ENCODE measurements at regions not wholly inside any gene's neighbourhood (a gene's known extent, or its start where the extent isn't known, plus 50 kb on each side); places are given as distances from the start of the nearest gene placed in this dataset.

DNA sequence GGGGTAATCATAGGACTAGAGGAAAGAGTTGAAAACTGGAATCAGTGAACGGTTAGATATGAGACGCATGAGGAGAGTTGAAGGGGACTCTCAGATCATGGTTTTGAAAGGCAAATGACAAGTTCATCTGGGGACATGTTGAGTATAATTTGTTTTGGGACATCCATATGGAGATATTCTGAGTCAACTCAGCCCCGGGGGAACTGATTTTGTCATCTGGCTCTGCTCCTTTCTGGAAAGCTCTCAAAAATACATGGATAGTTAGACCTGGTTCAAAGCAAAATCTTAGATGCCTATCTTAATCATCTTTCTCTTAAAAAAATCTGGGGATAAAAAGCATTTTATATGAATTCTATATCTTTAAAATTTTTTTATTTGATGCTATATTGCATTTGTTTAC lies 161.2 kb downstream of the SNX18 start:
- Histone ChIP-seq H3K9ac (ENCODE audit: low read length) (no peak overlapping the region), H3K27me3 (ENCODE audit: control insufficient read depth in 1 of 2, insufficient read depth in 2 of 2, low read length in 2 of 2) (no peaks in the 10 kb centered on the region), H3K9me3 (ENCODE audit: low read length) (no peaks in the 10 kb centered on the region), H3K4me1 (ENCODE audit: insufficient read depth, low read length) (peaks cover 12% of the 10 kb centered on the region), H3K27ac (ENCODE audit: low read depth, low read length) (no peak overlapping the region), H3K4me3 (ENCODE audit: low read depth in 1 of 2, low read length in 2 of 2) (no peak overlapping the region), H3K36me3 (ENCODE audit: insufficient read depth, low read length) (no peaks in the 10 kb centered on the region)

DNA sequence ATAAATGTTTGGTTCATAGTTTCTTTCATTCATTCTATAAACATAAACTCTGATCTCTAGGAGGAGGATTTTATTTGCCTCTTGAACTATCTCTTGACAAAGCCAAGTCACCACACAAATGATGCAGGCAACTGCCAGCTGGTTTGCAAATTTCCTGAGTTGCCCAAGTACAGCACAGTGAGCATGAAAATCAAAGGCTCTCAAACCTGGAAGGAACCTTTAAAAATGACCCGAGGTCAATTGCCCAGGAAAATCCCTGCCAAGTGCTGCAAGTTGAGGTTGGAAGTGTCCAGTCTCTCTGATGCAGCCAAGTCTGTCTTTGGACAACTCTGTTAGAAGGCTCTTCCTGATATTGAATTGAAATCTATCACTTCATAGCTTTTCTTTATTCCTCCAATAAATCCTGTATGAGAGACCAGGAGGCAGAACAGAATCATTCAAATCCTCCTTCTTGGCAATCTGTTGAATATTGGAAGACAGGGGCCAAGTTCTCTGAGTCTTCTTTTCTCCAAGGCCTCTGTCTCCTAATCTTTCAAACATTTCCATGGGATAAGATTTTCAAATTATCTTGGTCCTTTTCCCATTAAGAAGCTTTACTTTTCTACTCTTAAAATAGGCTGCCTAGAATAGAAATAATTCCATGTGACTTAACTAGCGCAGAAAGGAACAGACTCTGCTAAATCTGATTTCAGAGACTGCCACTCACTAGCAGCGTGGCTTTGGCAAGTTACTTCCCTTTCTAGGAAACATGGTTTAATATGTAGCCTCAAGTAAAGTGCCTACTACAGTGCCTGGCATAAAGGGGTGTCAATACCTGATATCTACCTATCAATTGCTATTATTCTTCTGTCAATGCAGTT lies 159.2 kb downstream of the SNX18 start:
- no peak overlapping the region for H3K9ac ChIP-seq (ENCODE audit: low read length)
- H3K4me1 ChIP-seq (ENCODE audit: insufficient read depth, low read length) = peaks cover 19% of the 10 kb centered on the region
- H3K9me3 ChIP-seq (ENCODE audit: low read length) = no peaks in the 10 kb centered on the region
- H3K4me3 ChIP-seq (ENCODE audit: low read depth in 1 of 2, low read length in 2 of 2) = no peak overlapping the region
- no peak overlapping the region for H3K27ac ChIP-seq (ENCODE audit: low read depth, low read length)
- H3K27me3 ChIP-seq (ENCODE audit: control insufficient read depth in 1 of 2, insufficient read depth in 2 of 2, low read length in 2 of 2) = no peaks in the 10 kb centered on the region
- H3K36me3 ChIP-seq (ENCODE audit: insufficient read depth, low read length) = no peaks in the 10 kb centered on the region

DNA sequence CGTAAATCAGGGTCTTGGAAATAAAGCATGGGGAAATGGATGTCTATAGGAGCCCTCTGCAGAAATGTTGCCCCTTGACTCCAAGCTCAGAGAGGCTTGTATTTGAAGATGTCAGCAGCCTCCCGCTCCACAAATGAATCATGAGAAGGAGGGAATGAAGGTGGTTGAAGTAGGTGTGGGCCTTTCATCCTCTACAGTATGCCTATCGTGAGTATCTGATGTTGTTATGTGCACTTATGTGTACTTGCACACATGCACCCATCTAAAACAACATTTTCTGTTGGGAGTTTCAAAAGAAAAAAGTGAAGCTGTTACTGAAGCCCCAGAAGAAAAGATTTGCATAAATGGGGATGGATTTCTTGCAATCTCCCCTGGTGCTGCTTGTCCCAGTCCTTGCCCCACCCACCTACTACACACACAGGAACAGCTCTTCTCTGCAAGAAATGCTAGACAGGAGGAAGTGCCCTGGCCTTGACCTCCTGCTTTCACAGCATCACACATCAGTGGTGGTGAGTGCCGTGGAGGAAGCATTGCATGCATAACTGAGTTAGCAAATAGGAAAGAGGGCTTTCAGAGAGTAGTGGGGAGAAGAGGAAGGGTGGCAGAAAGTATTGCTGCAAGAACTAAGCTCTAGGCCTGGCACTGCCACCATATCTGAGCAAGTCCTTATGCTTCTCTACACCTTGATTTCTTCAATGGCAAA lies 156.1 kb downstream of the SNX18 start:
- no peak overlapping the region for H3K9ac ChIP-seq (ENCODE audit: low read length)
- no peak overlapping the region for H3K27ac ChIP-seq (ENCODE audit: low read depth, low read length)
- peaks cover 25% of the 10 kb centered on the region for H3K4me1 ChIP-seq (ENCODE audit: insufficient read depth, low read length)
- no peaks in the 10 kb centered on the region for H3K27me3 ChIP-seq (ENCODE audit: control insufficient read depth in 1 of 2, insufficient read depth in 2 of 2, low read length in 2 of 2)
- H3K4me3 ChIP-seq (ENCODE audit: low read depth in 1 of 2, low read length in 2 of 2) = no peak overlapping the region
- H3K9me3 ChIP-seq (ENCODE audit: low read length) = no peaks in the 10 kb centered on the region
- H3K36me3 ChIP-seq (ENCODE audit: insufficient read depth, low read length) = no peaks in the 10 kb centered on the region

DNA sequence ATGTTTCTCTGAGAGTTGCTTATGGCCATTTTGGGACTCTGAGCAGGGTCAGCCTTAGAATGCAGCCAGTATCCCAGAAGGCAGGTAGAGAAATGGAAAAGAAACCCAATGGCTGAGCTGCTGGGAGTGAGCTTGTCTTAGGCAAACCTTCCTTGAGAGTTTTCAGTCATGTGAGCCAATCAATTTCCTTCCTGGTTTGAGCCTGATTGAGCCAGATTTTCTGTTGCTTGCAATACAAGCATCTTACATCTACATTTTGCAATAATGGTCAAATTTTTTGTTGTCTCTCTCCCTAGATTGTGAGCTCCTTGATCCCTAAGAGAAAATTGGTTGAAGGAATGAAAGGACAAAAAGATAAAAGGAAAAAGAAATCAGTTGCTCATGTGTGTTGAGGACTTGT lies 155.3 kb downstream of the SNX18 start:
- no peaks in the 10 kb centered on the region for H3K9me3 ChIP-seq (ENCODE audit: low read length)
- H3K27ac ChIP-seq (ENCODE audit: low read depth, low read length) = no peak overlapping the region
- H3K36me3 ChIP-seq (ENCODE audit: insufficient read depth, low read length) = no peaks in the 10 kb centered on the region
- H3K4me1 ChIP-seq (ENCODE audit: insufficient read depth, low read length) = peaks cover 25% of the 10 kb centered on the region
- no peaks in the 10 kb centered on the region for H3K27me3 ChIP-seq (ENCODE audit: control insufficient read depth in 1 of 2, insufficient read depth in 2 of 2, low read length in 2 of 2)
- H3K4me3 ChIP-seq (ENCODE audit: low read depth in 1 of 2, low read length in 2 of 2) = no peak overlapping the region
- H3K9ac ChIP-seq (ENCODE audit: low read length) = no peak overlapping the region

DNA sequence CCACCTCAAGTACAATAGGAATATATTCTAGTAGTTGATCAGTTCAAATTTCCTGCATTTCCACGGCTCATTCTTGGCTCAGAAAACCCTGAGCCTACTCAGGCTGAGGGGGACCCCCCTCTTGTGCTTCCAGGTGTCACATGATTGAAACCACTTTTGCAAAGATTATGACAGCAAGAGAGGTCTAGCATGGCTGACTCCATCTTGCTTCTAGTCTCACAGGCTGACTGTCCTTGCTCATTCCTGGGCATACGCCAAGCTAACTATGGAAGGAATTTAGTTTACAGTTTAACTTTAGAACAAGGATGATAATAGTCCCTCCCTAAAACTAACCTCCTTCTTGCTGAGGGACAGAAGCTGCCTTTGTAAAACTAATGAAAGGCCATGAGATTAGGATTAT lies 154.1 kb downstream of the SNX18 start:
- H3K9me3 ChIP-seq (ENCODE audit: low read length) = no peaks in the 10 kb centered on the region
- no peak overlapping the region for H3K27ac ChIP-seq (ENCODE audit: low read depth, low read length)
- H3K4me3 ChIP-seq (ENCODE audit: low read depth in 1 of 2, low read length in 2 of 2) = no peak overlapping the region
- no peaks in the 10 kb centered on the region for H3K27me3 ChIP-seq (ENCODE audit: control insufficient read depth in 1 of 2, insufficient read depth in 2 of 2, low read length in 2 of 2)
- no peak overlapping the region for H3K9ac ChIP-seq (ENCODE audit: low read length)
- peaks cover 23% of the 10 kb centered on the region for H3K4me1 ChIP-seq (ENCODE audit: insufficient read depth, low read length)
- no peaks in the 10 kb centered on the region for H3K36me3 ChIP-seq (ENCODE audit: insufficient read depth, low read length)

DNA sequence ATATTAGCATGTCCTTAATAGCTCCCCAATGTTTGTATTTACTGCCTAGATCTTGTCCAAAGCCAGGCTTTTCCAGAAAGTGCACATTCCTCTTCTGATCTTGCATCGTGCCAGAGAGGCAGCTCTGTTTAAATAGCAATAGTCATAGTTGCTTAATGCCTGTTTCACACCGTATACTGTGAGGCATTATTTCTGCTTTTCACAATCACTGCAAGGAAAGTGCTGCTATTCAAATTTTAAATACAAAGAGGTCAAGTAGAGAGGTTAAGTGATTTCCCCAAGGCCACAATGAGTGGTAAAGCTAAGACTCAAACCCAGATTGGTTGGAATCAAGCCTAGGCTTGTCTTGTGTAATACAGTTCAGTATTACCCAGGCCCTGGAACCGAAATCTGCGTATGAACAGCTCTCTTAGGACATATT lies 153.6 kb downstream of the SNX18 start:
- no peak overlapping the region for H3K4me3 ChIP-seq (ENCODE audit: low read depth in 1 of 2, low read length in 2 of 2)
- H3K27ac ChIP-seq (ENCODE audit: low read depth, low read length) = no peak overlapping the region
- peaks cover 17% of the 10 kb centered on the region for H3K4me1 ChIP-seq (ENCODE audit: insufficient read depth, low read length)
- H3K9ac ChIP-seq (ENCODE audit: low read length) = no peak overlapping the region
- H3K27me3 ChIP-seq (ENCODE audit: control insufficient read depth in 1 of 2, insufficient read depth in 2 of 2, low read length in 2 of 2) = no peaks in the 10 kb centered on the region
- H3K36me3 ChIP-seq (ENCODE audit: insufficient read depth, low read length) = no peaks in the 10 kb centered on the region
- H3K9me3 ChIP-seq (ENCODE audit: low read length) = no peaks in the 10 kb centered on the region

DNA sequence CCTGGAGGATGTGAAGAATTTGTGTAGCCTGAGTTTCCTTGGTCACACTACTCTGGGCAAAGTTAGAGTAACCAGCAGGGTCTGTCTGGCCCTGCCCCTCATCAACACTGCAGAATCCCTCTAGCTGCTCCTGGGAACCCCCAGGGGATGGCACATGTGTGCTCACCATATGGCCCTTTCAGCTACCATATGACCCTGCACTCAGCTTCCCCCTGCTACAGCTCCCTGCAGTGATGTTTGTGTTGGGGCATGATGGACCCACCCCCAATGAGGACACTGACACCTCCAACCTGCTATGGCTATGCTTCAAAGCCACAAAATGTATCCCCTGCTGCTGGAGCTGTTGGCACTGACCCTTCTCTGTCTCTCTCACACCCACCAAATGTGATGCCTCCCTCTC lies 152.7 kb downstream of the SNX18 start:
- Histone ChIP-seq H3K27me3 (ENCODE audit: control insufficient read depth in 1 of 2, insufficient read depth in 2 of 2, low read length in 2 of 2) (no peaks in the 10 kb centered on the region), H3K9ac (ENCODE audit: low read length) (no peak overlapping the region), H3K36me3 (ENCODE audit: insufficient read depth, low read length) (no peaks in the 10 kb centered on the region), H3K9me3 (ENCODE audit: low read length) (no peaks in the 10 kb centered on the region), H3K4me1 (ENCODE audit: insufficient read depth, low read length) (peaks cover 14% of the 10 kb centered on the region), H3K4me3 (ENCODE audit: low read depth in 1 of 2, low read length in 2 of 2) (no peak overlapping the region), H3K27ac (ENCODE audit: low read depth, low read length) (no peak overlapping the region)

DNA sequence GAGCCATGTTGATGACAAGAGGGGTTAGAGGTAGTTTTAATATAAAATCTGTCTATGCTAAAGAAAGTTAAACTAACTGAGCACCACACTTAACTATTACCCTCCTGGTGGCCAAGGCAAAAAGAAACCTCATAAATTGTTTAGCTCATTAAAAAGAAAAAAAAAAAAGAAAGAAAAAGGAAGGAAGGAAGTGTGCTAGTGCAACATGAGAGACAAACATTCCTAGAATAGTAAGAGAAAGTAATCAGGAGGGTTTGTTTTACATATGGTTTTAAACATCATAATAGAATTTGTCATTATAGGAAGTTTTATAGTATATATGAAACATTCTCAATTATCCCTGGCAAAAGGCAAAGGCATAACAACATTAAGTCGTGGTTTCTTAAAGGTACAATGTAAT lies 152.3 kb downstream of the SNX18 start:
- H3K4me3 ChIP-seq (ENCODE audit: low read depth in 1 of 2, low read length in 2 of 2) = no peak overlapping the region
- peaks cover 14% of the 10 kb centered on the region for H3K4me1 ChIP-seq (ENCODE audit: insufficient read depth, low read length)
- H3K36me3 ChIP-seq (ENCODE audit: insufficient read depth, low read length) = no peaks in the 10 kb centered on the region
- no peak overlapping the region for H3K27ac ChIP-seq (ENCODE audit: low read depth, low read length)
- H3K9me3 ChIP-seq (ENCODE audit: low read length) = no peaks in the 10 kb centered on the region
- H3K27me3 ChIP-seq (ENCODE audit: control insufficient read depth in 1 of 2, insufficient read depth in 2 of 2, low read length in 2 of 2) = no peaks in the 10 kb centered on the region
- no peak overlapping the region for H3K9ac ChIP-seq (ENCODE audit: low read length)

DNA sequence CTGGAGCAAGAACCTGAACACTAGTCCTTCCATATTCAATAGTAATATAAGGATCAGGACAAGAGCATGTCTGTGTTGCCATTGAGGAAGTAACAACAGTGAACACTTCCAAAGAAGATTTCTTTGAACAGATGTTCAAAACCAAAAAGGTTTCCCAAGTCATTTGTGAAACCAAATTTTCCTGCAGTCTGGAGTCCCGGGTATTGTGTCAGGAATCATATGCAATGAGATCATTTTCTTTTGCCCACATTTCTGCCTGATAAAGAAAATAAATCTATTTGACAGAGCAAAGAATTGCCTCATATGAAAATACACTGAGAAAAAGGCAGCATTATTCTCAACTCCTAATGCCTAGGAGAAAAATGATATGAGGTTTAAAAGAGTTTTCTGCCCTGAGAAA lies 151.7 kb downstream of the SNX18 start:
- peaks cover 14% of the 10 kb centered on the region for H3K4me1 ChIP-seq (ENCODE audit: insufficient read depth, low read length)
- no peaks in the 10 kb centered on the region for H3K9me3 ChIP-seq (ENCODE audit: low read length)
- H3K27me3 ChIP-seq (ENCODE audit: control insufficient read depth in 1 of 2, insufficient read depth in 2 of 2, low read length in 2 of 2) = no peaks in the 10 kb centered on the region
- H3K9ac ChIP-seq (ENCODE audit: low read length) = no peak overlapping the region
- H3K4me3 ChIP-seq (ENCODE audit: low read depth in 1 of 2, low read length in 2 of 2) = no peak overlapping the region
- no peaks in the 10 kb centered on the region for H3K36me3 ChIP-seq (ENCODE audit: insufficient read depth, low read length)
- no peak overlapping the region for H3K27ac ChIP-seq (ENCODE audit: low read depth, low read length)

DNA sequence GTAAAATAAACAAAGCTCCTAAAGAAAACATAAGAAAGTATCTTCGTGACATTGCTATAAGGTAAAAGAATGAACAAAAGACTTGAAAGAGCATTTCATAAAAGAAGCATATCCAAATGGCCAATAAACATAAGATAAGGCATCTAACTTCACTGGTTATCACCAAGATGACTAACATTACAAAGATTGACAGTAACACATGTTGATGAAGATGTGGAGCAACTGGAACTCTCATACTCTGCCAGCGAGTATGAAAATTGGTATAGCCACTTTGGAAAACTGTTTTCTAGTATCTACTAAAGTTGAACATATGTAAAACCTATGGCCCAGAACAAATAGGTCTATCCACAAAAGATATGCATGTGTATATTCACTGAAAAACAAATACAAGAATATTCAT lies 150.5 kb downstream of the SNX18 start:
- no peaks in the 10 kb centered on the region for H3K9me3 ChIP-seq (ENCODE audit: low read length)
- no peak overlapping the region for H3K4me3 ChIP-seq (ENCODE audit: low read depth in 1 of 2, low read length in 2 of 2)
- no peak overlapping the region for H3K9ac ChIP-seq (ENCODE audit: low read length)
- H3K36me3 ChIP-seq (ENCODE audit: insufficient read depth, low read length) = no peaks in the 10 kb centered on the region
- H3K27me3 ChIP-seq (ENCODE audit: control insufficient read depth in 1 of 2, insufficient read depth in 2 of 2, low read length in 2 of 2) = no peaks in the 10 kb centered on the region
- no peak overlapping the region for H3K27ac ChIP-seq (ENCODE audit: low read depth, low read length)
- peaks cover 18% of the 10 kb centered on the region for H3K4me1 ChIP-seq (ENCODE audit: insufficient read depth, low read length)

DNA sequence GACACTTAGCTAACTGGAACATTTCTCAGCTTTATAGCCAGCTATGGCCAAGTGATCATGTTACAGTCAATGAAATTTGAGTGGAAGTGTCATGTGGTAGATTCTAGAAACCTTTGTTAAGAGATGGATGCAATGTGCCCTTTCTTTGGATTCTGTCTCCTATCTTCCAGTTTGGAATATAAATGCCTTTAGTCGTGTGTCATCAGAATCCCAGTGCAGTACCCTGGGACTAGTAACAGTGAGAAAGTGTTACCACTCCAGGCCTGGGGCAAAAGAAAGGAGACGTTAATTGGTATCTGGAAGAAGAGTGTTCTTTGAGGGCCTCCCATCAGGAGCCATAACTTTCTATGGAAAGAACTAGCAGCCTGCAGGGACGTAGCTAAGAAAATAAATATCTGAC lies 149.6 kb downstream of the SNX18 start:
- no peaks in the 10 kb centered on the region for H3K36me3 ChIP-seq (ENCODE audit: insufficient read depth, low read length)
- H3K4me3 ChIP-seq (ENCODE audit: low read depth in 1 of 2, low read length in 2 of 2) = no peak overlapping the region
- H3K27me3 ChIP-seq (ENCODE audit: control insufficient read depth in 1 of 2, insufficient read depth in 2 of 2, low read length in 2 of 2) = no peaks in the 10 kb centered on the region
- H3K9me3 ChIP-seq (ENCODE audit: low read length) = no peaks in the 10 kb centered on the region
- peaks cover 15% of the 10 kb centered on the region for H3K4me1 ChIP-seq (ENCODE audit: insufficient read depth, low read length)
- H3K9ac ChIP-seq (ENCODE audit: low read length) = no peak overlapping the region
- no peak overlapping the region for H3K27ac ChIP-seq (ENCODE audit: low read depth, low read length)

DNA sequence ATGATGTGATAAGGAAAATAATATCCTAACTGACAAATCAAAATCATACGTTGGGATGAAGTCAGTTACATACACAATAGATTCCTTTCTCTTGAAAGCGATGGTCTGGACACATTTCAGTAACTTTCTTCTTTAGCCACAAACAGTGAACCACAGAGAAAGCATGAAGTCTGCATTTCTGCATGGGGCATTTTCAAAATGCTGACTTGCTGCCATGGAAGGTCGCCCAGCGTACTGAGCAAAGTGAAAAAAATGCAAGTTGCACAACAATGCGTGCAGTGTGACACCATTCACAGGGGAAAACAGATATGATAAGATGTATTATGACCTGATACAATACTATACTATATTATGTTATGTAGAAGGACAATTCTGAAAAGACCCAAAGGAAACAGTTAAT lies 146.3 kb downstream of the SNX18 start:
- no peaks in the 10 kb centered on the region for H3K36me3 ChIP-seq (ENCODE audit: insufficient read depth, low read length)
- no peak overlapping the region for H3K4me3 ChIP-seq (ENCODE audit: low read depth in 1 of 2, low read length in 2 of 2)
- H3K27ac ChIP-seq (ENCODE audit: low read depth, low read length) = no peak overlapping the region
- peaks cover 17% of the 10 kb centered on the region for H3K4me1 ChIP-seq (ENCODE audit: insufficient read depth, low read length)
- H3K27me3 ChIP-seq (ENCODE audit: control insufficient read depth in 1 of 2, insufficient read depth in 2 of 2, low read length in 2 of 2) = no peaks in the 10 kb centered on the region
- no peaks in the 10 kb centered on the region for H3K9me3 ChIP-seq (ENCODE audit: low read length)
- no peak overlapping the region for H3K9ac ChIP-seq (ENCODE audit: low read length)

Data from muscle layer of colon (tissue), 2 donors.